HEK293 (cell line): ENCODE measurements at regions not wholly inside any gene's neighbourhood (a gene's known extent, or its start where the extent isn't known, plus 50 kb on each side); places are given as distances from the start of the nearest gene placed in this dataset.

ENCODE experiments used
- CTCF ChIA-PET: fragments of 350-600 bp; formaldehyde crosslinking; extraction: SDS; loops from one replicate; lab custom pipeline; 2021; ENCODE audit warnings: antibody characterized with exemption; lab: Yijun Ruan, JAX
- POLR2A ChIA-PET: fragments of 300-600 bp; formaldehyde crosslinking; extraction: SDS; loops from one replicate; lab custom pipeline; 2020; ENCODE audit warnings: antibody characterized with exemption, inconsistent platforms; lab: Yijun Ruan, JAX
- H3K27ac ChIP-seq: fragments of 200-500 bp; sonication (Bioruptor generic); 2 replicates; pipeline ENCODE4 v1.5.1; 2014; ENCODE audit warnings: low read depth, low read length, control low read depth, inconsistent platforms; ENCODE audit errors: extremely low read depth
- H3K36me3 ChIP-seq, 2 experiments: fragments of 200-500 bp in 1 of 2; sonication (Bioruptor generic) in 1 of 2; 1 replicate in 1 of 2; 2 replicates in 1 of 2; pipeline ENCODE4 v1.5.1; 2014 to 2017; ENCODE audit warnings: inconsistent platforms in 2 of 2, low read length in 2 of 2; ENCODE audit not compliant: control insufficient read depth in 2 of 2, insufficient read depth in 1 of 2
- H3K4me1 ChIP-seq: fragments of 200-500 bp; sonication (Bioruptor generic); 2 replicates; pipeline ENCODE4 v1.5.1; 2014; ENCODE audit warnings: mild to moderate bottlenecking, low read length, inconsistent platforms; ENCODE audit not compliant: control insufficient read depth, insufficient read depth
- H3K4me3 ChIP-seq: 2 replicates; pipeline ENCODE4 v1.5.1; 2011; ENCODE audit warnings: low read depth, mild to moderate bottlenecking, control low read depth, low read length, moderate library complexity
- H3K9me3 ChIP-seq: fragments of 200-500 bp; sonication (Bioruptor generic); 2 replicates; pipeline ENCODE4 v1.5.1; 2014; ENCODE audit warnings: low read depth, low read length, inconsistent platforms; ENCODE audit not compliant: control insufficient read depth, insufficient read depth
- ATF2 ChIP-seq: fragments of 450-650 bp; formaldehyde crosslinking; IDR thresholded peaks from 2 replicates; pipeline ENCODE4 v1.5.1; 2016; ENCODE audit warnings: missing biosample characterization, missing genetic modification characterization, low read depth
- BCL6B ChIP-seq: fragments of 450-650 bp; formaldehyde crosslinking; IDR thresholded peaks from 2 replicates; pipeline ENCODE4 v1.5.1; 2017; ENCODE audit warnings: missing biosample characterization, missing genetic modification characterization
- HIC1 ChIP-seq: fragments of 450-650 bp; formaldehyde crosslinking; IDR thresholded peaks from 2 replicates; pipeline ENCODE4 v1.5.1; 2016; ENCODE audit warnings: missing biosample characterization, missing genetic modification characterization
- HOXD13 ChIP-seq: sonication (generic); formaldehyde crosslinking; IDR thresholded peaks from 2 replicates; pipeline ENCODE4 v1.8.0; 2022; ENCODE audit warnings: missing genetic modification reagents, borderline replicate concordance
- IKZF3 ChIP-seq: fragments of 450-650 bp; IDR thresholded peaks from 2 replicates; pipeline ENCODE4 v1.5.0; 2018; ENCODE audit warnings: missing biosample characterization, mild to moderate bottlenecking, missing genetic modification characterization, moderate library complexity
- REPIN1 ChIP-seq: fragments of 450-650 bp; formaldehyde crosslinking; IDR thresholded peaks from 2 replicates; pipeline ENCODE4 v1.5.1; 2017; ENCODE audit warnings: missing biosample characterization, missing genetic modification characterization, low read depth
- SCRT1 ChIP-seq: fragments of 450-650 bp; formaldehyde crosslinking; IDR thresholded peaks from 2 replicates; pipeline ENCODE4 v1.5.1; 2016; ENCODE audit warnings: missing biosample characterization, missing genetic modification characterization, borderline replicate concordance
- SP3 ChIP-seq: fragments of 450-650 bp; formaldehyde crosslinking; IDR thresholded peaks from 2 replicates; pipeline ENCODE4 v1.5.1; 2016; ENCODE audit warnings: missing biosample characterization, missing genetic modification characterization
- TCF7L2 ChIP-seq: IDR thresholded peaks from 2 replicates; pipeline ENCODE4 v1.6.1; 2011; ENCODE audit warnings: low read depth, mild to moderate bottlenecking, inconsistent platforms, low read length, moderate library complexity, borderline replicate concordance
- ZBTB1 ChIP-seq: fragments of 450-650 bp; formaldehyde crosslinking; IDR thresholded peaks from 2 replicates; pipeline ENCODE4 v1.5.1; 2016; ENCODE audit warnings: missing biosample characterization, missing genetic modification characterization
- ZBTB17 ChIP-seq: fragments of 450-650 bp; formaldehyde crosslinking; IDR thresholded peaks from 2 replicates; pipeline ENCODE4 v1.5.1; 2016; ENCODE audit warnings: missing biosample characterization, missing genetic modification characterization
- ZFHX2 ChIP-seq: fragments of 450-650 bp; formaldehyde crosslinking; conservative IDR thresholded peaks from 2 replicates; pipeline ENCODE4 v1.5.1; 2016; ENCODE audit warnings: missing biosample characterization, missing genetic modification characterization
- ZFP41 ChIP-seq: fragments of 450-650 bp; formaldehyde crosslinking; IDR thresholded peaks from 2 replicates; pipeline ENCODE4 v1.5.1; 2016; ENCODE audit warnings: missing biosample characterization, missing genetic modification characterization, borderline replicate concordance
- ZFP69B ChIP-seq: fragments of 450-650 bp; formaldehyde crosslinking; IDR thresholded peaks from 2 replicates; pipeline ENCODE4 v1.5.1; 2016; ENCODE audit warnings: missing biosample characterization, missing genetic modification characterization
- ZIC2 ChIP-seq: fragments of 450-650 bp; formaldehyde crosslinking; IDR thresholded peaks from 2 replicates; pipeline ENCODE4 v1.5.1; 2016; ENCODE audit warnings: missing biosample characterization, missing genetic modification characterization
- ZNF140 ChIP-seq: fragments of 450-650 bp; formaldehyde crosslinking; IDR thresholded peaks from 2 replicates; pipeline ENCODE4 v1.5.1; 2016; ENCODE audit warnings: missing biosample characterization, missing genetic modification characterization
- ZNF157 ChIP-seq: fragments of 450-650 bp; formaldehyde crosslinking; IDR thresholded peaks from 2 replicates; pipeline ENCODE4 v1.5.1; 2016; ENCODE audit warnings: missing biosample characterization, missing genetic modification characterization
- ZNF175 ChIP-seq: fragments of 450-650 bp; formaldehyde crosslinking; IDR thresholded peaks from 2 replicates; pipeline ENCODE4 v1.5.1; 2016; ENCODE audit warnings: missing biosample characterization, missing genetic modification characterization
- ZNF223 ChIP-seq: fragments of 450-650 bp; formaldehyde crosslinking; IDR thresholded peaks from 2 replicates; pipeline ENCODE4 v1.5.1; 2016; ENCODE audit warnings: missing biosample characterization, missing genetic modification characterization
- ZNF366 ChIP-seq: fragments of 450-650 bp; formaldehyde crosslinking; conservative IDR thresholded peaks from 2 replicates; pipeline ENCODE4 v1.5.1; 2016; ENCODE audit warnings: missing biosample characterization, missing genetic modification characterization
- ZNF37A ChIP-seq: fragments of 450-650 bp; IDR thresholded peaks from 2 replicates; pipeline ENCODE4 v1.5.1; 2018; ENCODE audit warnings: missing biosample characterization, missing genetic modification characterization
- ZNF394 ChIP-seq: fragments of 450-650 bp; formaldehyde crosslinking; IDR thresholded peaks from 2 replicates; pipeline ENCODE4 v1.5.1; 2016; ENCODE audit warnings: missing biosample characterization, missing genetic modification characterization, mild to moderate bottlenecking, moderate library complexity, borderline replicate concordance
- ZNF488 ChIP-seq: fragments of 450-650 bp; formaldehyde crosslinking; IDR thresholded peaks from 2 replicates; pipeline ENCODE4 v1.5.1; 2016; ENCODE audit warnings: missing biosample characterization, missing genetic modification characterization
- ZNF555 ChIP-seq: fragments of 450-650 bp; formaldehyde crosslinking; conservative IDR thresholded peaks from 2 replicates; pipeline ENCODE4 v1.5.1; 2017; ENCODE audit warnings: missing biosample characterization, mild to moderate bottlenecking, missing genetic modification characterization, inconsistent platforms
- ZNF571 ChIP-seq: fragments of 450-650 bp; formaldehyde crosslinking; IDR thresholded peaks from 2 replicates; pipeline ENCODE4 v1.5.0; 2017; ENCODE audit warnings: missing biosample characterization, missing genetic modification characterization
- ZNF585B ChIP-seq: fragments of 450-650 bp; formaldehyde crosslinking; IDR thresholded peaks from 2 replicates; pipeline ENCODE4 v1.5.1; 2016; ENCODE audit warnings: missing biosample characterization, missing genetic modification characterization
- ZNF654 ChIP-seq: fragments of 450-650 bp; formaldehyde crosslinking; IDR thresholded peaks from 2 replicates; pipeline ENCODE4 v1.5.1; 2016; ENCODE audit warnings: low read depth, missing biosample characterization, missing genetic modification characterization
- ZNF785 ChIP-seq: fragments of 450-650 bp; formaldehyde crosslinking; IDR thresholded peaks from 2 replicates; pipeline ENCODE4 v1.5.1; 2016; ENCODE audit warnings: missing biosample characterization, missing genetic modification characterization
- ZNF792 ChIP-seq: fragments of 450-650 bp; formaldehyde crosslinking; IDR thresholded peaks from 2 replicates; pipeline ENCODE4 v1.5.1; 2016; ENCODE audit warnings: missing biosample characterization, missing genetic modification characterization
- ZNF843 ChIP-seq: fragments of 450-650 bp; formaldehyde crosslinking; IDR thresholded peaks from 2 replicates; pipeline ENCODE4 v1.5.1; 2016; ENCODE audit warnings: missing biosample characterization, missing genetic modification characterization

GRCh38 chr1:195876792-195877191 lies 731.4 kb downstream of the KCNT2 start:
- Histone ChIP-seq H3K9me3 (no peaks in the 10 kb centered on the region), H3K4me3 (no peak overlapping the region), H3K27ac (no peak overlapping the region), H3K4me1 (no peaks in the 10 kb centered on the region), H3K36me3 (no peaks in the 10 kb centered on the region)
- no peak for TF ChIP-seq ZNF555 (tag by site-specific recombination)
- no peak for TF ChIP-seq HIC1 (tag by site-specific recombination)
- no peak for TF ChIP-seq ZNF140 (tag by site-specific recombination)
- no peak for TF ChIP-seq HOXD13 (CRISPR knock-in tag)
- TF ChIP-seq ZNF366 (tag by site-specific recombination), result no peak
- no peak for TF ChIP-seq ZFP41 (tag by site-specific recombination)
- TF ChIP-seq REPIN1 (tag by site-specific recombination), result no peak
- no peak for TF ChIP-seq ZNF394 (tag by site-specific recombination)
- TF ChIP-seq ZNF37A (tag by site-specific recombination), result no peak
- no peak for TF ChIP-seq ZBTB17
- TF ChIP-seq ZNF785 (tag by site-specific recombination), result no peak
- no peak for TF ChIP-seq ZNF571 (tag by site-specific recombination)
- no peak for TF ChIP-seq ZNF175 (tag by site-specific recombination)
- TF ChIP-seq SP3 (tag by site-specific recombination), result no peak
- TF ChIP-seq SCRT1, result no peak
- CTCF ChIA-PET, result no interaction called here
- POLR2A ChIA-PET, result no interaction called here

- no peaks in the 10 kb centered on the region for H3K9me3 ChIP-seq
- no peak overlapping the region for H3K27ac ChIP-seq
- no peaks in the 10 kb centered on the region for H3K36me3 ChIP-seq
- TF ChIP-seq ZNF585B (tag by site-specific recombination) (no peak), ZBTB1 (tag by site-specific recombination) (no peak)
- H3K4me3 ChIP-seq, result no peak overlapping the region
- ChIA-PET CTCF (no interaction called here), POLR2A (no interaction called here)
- no peaks in the 10 kb centered on the region for H3K4me1 ChIP-seq
These were observed 735.9 kb downstream of the KCNT2 start for GRCh38 chr1:195872376-195872775.

- Histone ChIP-seq H3K4me3 (no peak overlapping the region), H3K36me3 (no peaks in the 10 kb centered on the region), H3K9me3 (no peaks in the 10 kb centered on the region), H3K4me1 (no peaks in the 10 kb centered on the region), H3K27ac (no peak overlapping the region)
- ChIA-PET CTCF (interaction anchor here (1.0 kb wide), 1 partner anchor 19 kb away, joined by 4 read pairs; no protein-coding TSS in a partner anchor), POLR2A (no interaction called here)
- TF ChIP-seq ZFP69B (tag by site-specific recombination) (no peak), ZNF488 (tag by site-specific recombination) (no peak), ZNF785 (tag by site-specific recombination) (no peak), ZNF157 (tag by site-specific recombination) (no peak), ZNF654 (tag by site-specific recombination) (no peak), ZFHX2 (no peak), ZNF792 (no peak), ZIC2 (tag by site-specific recombination) (no peak), BCL6B (tag by site-specific recombination) (no peak), ZNF843 (tag by site-specific recombination) (no peak), TCF7L2 (no peak), ATF2 (tag by site-specific recombination) (no peak), SP3 (tag by site-specific recombination) (no peak), IKZF3 (tag by site-specific recombination) (no peak), ZNF223 (tag by site-specific recombination) (no peak)
These were observed 740.6 kb downstream of the KCNT2 start for GRCh38 chr1:195867638-195868037.
